H1 (cell line): ENCODE measurements at regions not wholly inside any gene's neighbourhood (a gene's known extent, or its start where the extent isn't known, plus 50 kb on each side); places are given as distances from the start of the nearest gene placed in this dataset.

Experiments used
- CBX5 ChIP-seq: fragments of 300-800, 300-1000 bp; sonication (generic); IDR thresholded peaks from 2 replicates; pipeline ENCODE4 v1.7.1; 2016; ENCODE audit warnings: antibody characterized with exemption, low read length, low read depth
- CEBPB ChIP-seq: IDR thresholded peaks from 2 replicates; pipeline ENCODE4 v1.6.1; 2012; ENCODE audit warnings: low read depth, low read length
- CHD1 ChIP-seq: IDR thresholded peaks from 2 replicates; pipeline ENCODE4 v1.6.1; 2012; ENCODE audit warnings: low read depth, low read length, improper control_type of control experiment
- CHD2 ChIP-seq: IDR thresholded peaks from 2 replicates; pipeline ENCODE4 v1.6.1; 2012; ENCODE audit warnings: low read length, improper control_type of control experiment
- CTBP2 ChIP-seq: IDR thresholded peaks from 2 replicates; pipeline ENCODE4 v1.7.0; 2011; ENCODE audit warnings: borderline replicate concordance, mild to moderate bottlenecking, moderate library complexity, mixed read lengths, low read length; ENCODE audit not compliant: insufficient read depth, insufficient read length
- CTCF ChIP-seq, 3 experiments: IDR thresholded peaks; 1 replicate in 2 of 3; 2 replicates in 1 of 3; pipeline versions ENCODE4 v1.5.1 to v1.6.1; 2011; ENCODE audit warnings: low read length in 3 of 3, mild to moderate bottlenecking in 3 of 3, inconsistent platforms in 2 of 3, low read depth in 1 of 3, moderate library complexity in 1 of 3; ENCODE audit not compliant: insufficient read depth in 1 of 3; ENCODE audit errors: control extremely low read depth in 1 of 3
- EP300 ChIP-seq, 2 experiments: IDR thresholded peaks; 1 replicate in 1 of 2; 2 replicates in 1 of 2; pipeline ENCODE4 v1.6.1; 2011 to 2012; ENCODE audit warnings: low read depth in 2 of 2, low read length in 2 of 2, mild to moderate bottlenecking in 2 of 2, borderline replicate concordance in 1 of 2, inconsistent platforms in 1 of 2, moderate library complexity in 1 of 2
- EZH2 ChIP-seq: fragments of 200-600 bp; sonication (generic); IDR thresholded peaks from 2 replicates; pipeline ENCODE4 v1.7.1; 2012; ENCODE audit warnings: low read depth, mild to moderate bottlenecking, moderate library complexity, low read length, inconsistent platforms; ENCODE audit not compliant: severe bottlenecking
- KDM4A ChIP-seq: IDR thresholded peaks from one replicate; pipeline ENCODE4 v1.7.1; 2012; ENCODE audit warnings: low read depth, mild to moderate bottlenecking, moderate library complexity, low read length, inconsistent platforms; ENCODE audit not compliant: severe bottlenecking
- MAX ChIP-seq: IDR thresholded peaks from 2 replicates; pipeline ENCODE4 v1.6.1; 2012; ENCODE audit warnings: inconsistent platforms
- POLR2A ChIP-seq, 2 experiments: IDR thresholded peaks; 1 replicate in 1 of 2; 2 replicates in 1 of 2; pipeline ENCODE4 v1.6.1; 2011; ENCODE audit warnings: low read depth in 2 of 2, low read length in 2 of 2, mild to moderate bottlenecking in 2 of 2; ENCODE audit errors: control extremely low read depth in 1 of 2
- RFX5 ChIP-seq: IDR thresholded peaks from 2 replicates; pipeline ENCODE4 v1.6.1; 2011; ENCODE audit warnings: low read depth, low read length, improper control_type of control experiment, borderline replicate concordance
- SRF ChIP-seq: IDR thresholded peaks from 2 replicates; pipeline ENCODE4 v1.6.1; 2011; ENCODE audit warnings: mild to moderate bottlenecking, low read depth, low read length, moderate library complexity
- SUZ12 ChIP-seq: fragments of 200-600 bp; sonication (generic); IDR thresholded peaks from 2 replicates; pipeline ENCODE4 v1.6.1; 2012; ENCODE audit warnings: mild to moderate bottlenecking, inconsistent platforms, low read length, moderate library complexity, mixed read lengths

GRCh38 chr12:17284873-17285272, 678.9 kb upstream of the LMO3 start:
- TF ChIP-seq CHD2 = no peak
- no peak for TF ChIP-seq EP300 (IDR thresholded peaks at IDR 0.05; ENCODE audit: borderline replicate concordance in 1 of 2, low read depth in 2 of 2, low read length in 2 of 2)
- TF ChIP-seq CHD1 = no peak
- TF ChIP-seq CTCF (IDR thresholded peaks at IDR 0.05; ENCODE audit: control extremely low read depth in 1 of 3, insufficient read depth in 1 of 3, low read depth in 1 of 3, low read length in 3 of 3) = no peak
- TF ChIP-seq EZH2 = no peak
- TF ChIP-seq MAX = no peak
- TF ChIP-seq SRF = no peak
- TF ChIP-seq POLR2A (IDR thresholded peaks at IDR 0.05; ENCODE audit: control extremely low read depth in 1 of 2, low read depth in 2 of 2, low read length in 2 of 2) = no peak
- TF ChIP-seq CBX5 = no peak
- TF ChIP-seq CEBPB = no peak
- no peak for TF ChIP-seq KDM4A
- TF ChIP-seq RFX5 = no peak
- TF ChIP-seq CTBP2 = no peak
- no peak for TF ChIP-seq SUZ12
